OCI-LY3 (cell line): ENCODE measurements at regions not wholly inside any gene's neighbourhood (a gene's known extent, or its start where the extent isn't known, plus 50 kb on each side); places are given as distances from the start of the nearest gene placed in this dataset.

ENCODE experiments used
- H2AFZ ChIP-seq: fragments of 200-600, 300-600 bp; shearing (Covaris generic); 2 replicates; pipeline ENCODE4 v1.6.0; 2014; ENCODE audit warnings: antibody characterized with exemption, low read depth, low read length
- H3K27ac ChIP-seq: fragments of 200-600, 300-600 bp; sonication (generic); 2 replicates; pipeline ENCODE4 v1.5.1; 2014; ENCODE audit warnings: mild to moderate bottlenecking, low read length, moderate library complexity, mixed read lengths
- H3K27me3 ChIP-seq: fragments of 200-600, 300-600 bp; sonication (generic); 2 replicates; pipeline ENCODE4 v1.6.1; 2014; ENCODE audit warnings: low read depth, low read length, mixed read lengths
- H3K36me3 ChIP-seq: fragments of 200-600, 300-600 bp; sonication (generic); replicated peaks from 2 replicates; pipeline ENCODE3; 2014; ENCODE audit warnings: low read depth, low read length, mixed read lengths
- H3K4me1 ChIP-seq: fragments of 300-600, 200-600 bp; sonication (generic); 2 replicates; pipeline ENCODE4 v1.6.1; 2014; ENCODE audit warnings: low read length, mixed read lengths
- H3K4me2 ChIP-seq: fragments of 200-600, 300-600 bp; sonication (generic); 2 replicates; pipeline ENCODE4 v1.6.1; 2014; ENCODE audit warnings: low read length, mixed read lengths
- H3K4me3 ChIP-seq: fragments of 300-600, 200-600 bp; sonication (generic); 2 replicates; pipeline ENCODE4 v1.5.1; 2014; ENCODE audit warnings: antibody characterized with exemption, mild to moderate bottlenecking, low read length, moderate library complexity
- H3K79me2 ChIP-seq: fragments of 300-600, 200-600 bp; shearing (Covaris generic); 2 replicates; pipeline ENCODE4 v1.6.1; 2014; ENCODE audit warnings: mild to moderate bottlenecking, low read length, mixed read lengths
- H3K9ac ChIP-seq: fragments of 300-600, 200-600 bp; shearing (Covaris generic); 2 replicates; pipeline ENCODE4 v1.6.0; 2014; ENCODE audit warnings: mild to moderate bottlenecking, low read length, moderate library complexity
- H3K9me3 ChIP-seq: fragments of 200-600, 300-600 bp; shearing (Covaris generic); 2 replicates; pipeline ENCODE4 v1.6.1; 2014; ENCODE audit warnings: low read length, mixed read lengths; ENCODE audit not compliant: insufficient read depth
- H4K20me1 ChIP-seq: fragments of 200-600, 300-600 bp; sonication (generic); 2 replicates; pipeline ENCODE4 v1.6.1; 2016; ENCODE audit warnings: low read length, mixed read lengths; ENCODE audit not compliant: insufficient read depth
- EZH2phosphoT487 ChIP-seq: fragments of 200-600 bp; shearing (Covaris generic); IDR thresholded peaks from 2 replicates; pipeline ENCODE4 v1.6.1; 2018; ENCODE audit warnings: antibody characterized with exemption, mixed run types, low read depth
- TF ChIP-seq, protein P1 (sequence below): fragments of 200-600, 300-600 bp; sonication (generic); IDR thresholded peaks from 2 replicates; pipeline ENCODE4 v1.5.1; 2014; ENCODE audit warnings: antibody characterized with exemption, low read length, low read depth

GRCh38 chr11:119540370-119541125, 117.6 kb upstream of the THY1 start:
- TF ChIP-seq, protein P1, sequence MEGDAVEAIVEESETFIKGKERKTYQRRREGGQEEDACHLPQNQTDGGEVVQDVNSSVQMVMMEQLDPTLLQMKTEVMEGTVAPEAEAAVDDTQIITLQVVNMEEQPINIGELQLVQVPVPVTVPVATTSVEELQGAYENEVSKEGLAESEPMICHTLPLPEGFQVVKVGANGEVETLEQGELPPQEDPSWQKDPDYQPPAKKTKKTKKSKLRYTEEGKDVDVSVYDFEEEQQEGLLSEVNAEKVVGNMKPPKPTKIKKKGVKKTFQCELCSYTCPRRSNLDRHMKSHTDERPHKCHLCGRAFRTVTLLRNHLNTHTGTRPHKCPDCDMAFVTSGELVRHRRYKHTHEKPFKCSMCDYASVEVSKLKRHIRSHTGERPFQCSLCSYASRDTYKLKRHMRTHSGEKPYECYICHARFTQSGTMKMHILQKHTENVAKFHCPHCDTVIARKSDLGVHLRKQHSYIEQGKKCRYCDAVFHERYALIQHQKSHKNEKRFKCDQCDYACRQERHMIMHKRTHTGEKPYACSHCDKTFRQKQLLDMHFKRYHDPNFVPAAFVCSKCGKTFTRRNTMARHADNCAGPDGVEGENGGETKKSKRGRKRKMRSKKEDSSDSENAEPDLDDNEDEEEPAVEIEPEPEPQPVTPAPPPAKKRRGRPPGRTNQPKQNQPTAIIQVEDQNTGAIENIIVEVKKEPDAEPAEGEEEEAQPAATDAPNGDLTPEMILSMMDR: no peak
- no peak for TF ChIP-seq EZH2phosphoT487
- Histone ChIP-seq H3K4me2 (no peak overlapping the region), H3K9ac (no peak overlapping the region), H3K27ac (no peak overlapping the region), H3K4me3 (no peak overlapping the region), H3K36me3 (no peaks in the 10 kb centered on the region), H3K4me1 (0 out of 2 replicates have a peak, but pooled peaks cover 4% of the 10 kb centered on the region), H3K79me2 (no peaks in the 10 kb centered on the region), H3K27me3 (no peaks in the 10 kb centered on the region), H4K20me1 (no peaks in the 10 kb centered on the region), H3K9me3 (no peaks in the 10 kb centered on the region), H2AFZ (no peak overlapping the region)

- no peak for TF ChIP-seq EZH2phosphoT487
- TF ChIP-seq, protein P1: no peak
Observed at GRCh38 chr11:119539583-119539982, 116.6 kb upstream of the THY1 start.

GRCh38 chr11:119538753-119539152, 115.8 kb upstream of the THY1 start:
- no peak overlapping the region for H3K4me2 ChIP-seq
- peaks cover 11% of the 10 kb centered on the region for H3K4me1 ChIP-seq
- H3K27ac ChIP-seq: no peak overlapping the region

More at GRCh38 chr11:119539583-119539982, 116.6 kb upstream of the THY1 start:
- no peaks in the 10 kb centered on the region for H3K36me3 ChIP-seq
- H3K4me2 ChIP-seq: no peak overlapping the region
- no peaks in the 10 kb centered on the region for H4K20me1 ChIP-seq
- H2AFZ ChIP-seq: no peak overlapping the region
- no peak overlapping the region for H3K27ac ChIP-seq
- H3K27me3 ChIP-seq: no peaks in the 10 kb centered on the region
- H3K9me3 ChIP-seq: no peaks in the 10 kb centered on the region
- H3K4me3 ChIP-seq: no peak overlapping the region
- H3K79me2 ChIP-seq: no peaks in the 10 kb centered on the region
- 0 out of 2 replicates have a peak, but pooled peaks cover 4% of the 10 kb centered on the region for H3K4me1 ChIP-seq
- H3K9ac ChIP-seq: no peak overlapping the region

More at GRCh38 chr11:119538753-119539152, 115.8 kb upstream of the THY1 start:
- no peaks in the 10 kb centered on the region for H3K27me3 ChIP-seq
- H3K36me3 ChIP-seq: no peaks in the 10 kb centered on the region
- H3K4me3 ChIP-seq: no peak overlapping the region
- H2AFZ ChIP-seq: no peak overlapping the region
- no peaks in the 10 kb centered on the region for H4K20me1 ChIP-seq
- no peaks in the 10 kb centered on the region for H3K9me3 ChIP-seq
- H3K9ac ChIP-seq: no peak overlapping the region
- TF ChIP-seq EZH2phosphoT487: no peak
- TF ChIP-seq, protein P1: no peak
- no peaks in the 10 kb centered on the region for H3K79me2 ChIP-seq
